Activated naive CD8-positive, alpha-beta T cell treated with anti-CD3 and anti-CD28 coated beads, Interleukin-2, amount 50 U/mL, for 16 hours (primary cell): ENCODE measurements at regions not wholly inside any gene's neighbourhood (a gene's known extent, or its start where the extent isn't known, plus 50 kb on each side); places are given as distances from the start of the nearest gene placed in this dataset.

Experiments used
- DNase-seq: peaks from one replicate; pipeline ENCODE4 v3.0.0-alpha.2; 2020; ENCODE audit warnings: low read depth, low spot score

GRCh38 chr3:5616873-5617272, 429.4 kb downstream of the EDEM1 start:
- DNase-seq = no peak

DNA sequence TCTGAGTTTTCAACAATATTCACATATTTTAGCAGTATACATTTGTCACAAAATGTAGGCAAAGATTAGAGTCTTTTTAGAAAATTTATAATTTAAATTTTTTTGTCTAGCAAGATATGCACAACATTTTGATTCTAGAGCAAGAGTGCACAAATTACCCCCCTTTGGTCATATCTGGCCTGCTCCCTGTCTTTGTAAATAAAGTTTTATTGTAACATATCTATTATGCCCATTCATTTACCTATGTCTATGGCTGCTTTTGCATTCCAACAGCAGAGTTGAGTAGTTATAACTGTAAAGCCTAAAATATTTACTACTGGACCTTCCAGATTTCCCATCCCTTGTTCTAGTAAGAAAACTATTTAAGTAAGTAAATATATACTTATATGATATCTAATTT, 430.7 kb downstream of the EDEM1 start:
- no peak for DNase-seq

DNA sequence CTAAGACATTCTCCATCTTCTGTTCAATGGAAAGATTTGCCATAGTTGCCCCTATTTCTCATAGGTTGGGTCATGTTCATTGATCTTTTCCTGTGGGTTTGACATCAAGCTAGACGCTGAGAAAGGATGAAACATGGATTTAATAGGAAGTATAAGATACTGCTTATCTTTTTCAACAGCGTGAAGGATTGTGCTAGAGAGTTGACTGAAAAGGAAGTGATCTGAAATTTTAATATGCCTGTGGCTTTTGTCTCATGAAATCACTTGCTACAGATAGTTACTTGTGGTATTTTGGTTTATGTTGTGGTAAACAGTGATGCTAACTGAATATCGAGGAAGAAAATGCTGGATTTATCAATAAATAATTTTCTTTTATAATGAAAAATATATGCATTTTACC, 442.9 kb downstream of the EDEM1 start:
- no peak for DNase-seq

DNA sequence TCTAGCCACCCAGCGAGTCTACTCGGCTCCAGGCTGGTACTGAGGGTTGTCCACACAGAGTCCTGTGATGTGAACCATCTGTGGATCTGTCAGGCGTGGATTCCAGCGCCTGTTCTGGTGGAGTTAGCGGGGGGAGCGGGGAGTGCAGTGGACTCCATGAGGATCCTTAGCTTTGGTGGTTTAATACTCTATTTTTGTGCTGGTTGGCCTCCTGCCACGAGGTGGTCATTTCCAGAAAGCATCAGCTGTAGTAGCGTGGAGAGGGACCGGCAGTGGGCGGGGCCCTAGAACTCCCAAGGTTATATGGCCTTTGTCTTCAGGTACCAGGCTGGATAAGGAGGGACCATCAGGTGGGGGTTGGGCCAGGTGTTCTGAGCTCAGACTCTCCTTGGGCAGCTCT, 446.5 kb downstream of the EDEM1 start:
- no peak for DNase-seq

GRCh38 chr3:5634411-5634810, 446.9 kb downstream of the EDEM1 start:
- no peak for DNase-seq

GRCh38 chr3:5635746-5636145, 448.2 kb downstream of the EDEM1 start:
- DNase-seq = no peak

GRCh38 chr3:5638550-5638949, 451.0 kb downstream of the EDEM1 start:
- DNase-seq = no peak

- no peak for DNase-seq
These were observed 457.5 kb downstream of the EDEM1 start for GRCh38 chr3:5644773-5645670.

DNA sequence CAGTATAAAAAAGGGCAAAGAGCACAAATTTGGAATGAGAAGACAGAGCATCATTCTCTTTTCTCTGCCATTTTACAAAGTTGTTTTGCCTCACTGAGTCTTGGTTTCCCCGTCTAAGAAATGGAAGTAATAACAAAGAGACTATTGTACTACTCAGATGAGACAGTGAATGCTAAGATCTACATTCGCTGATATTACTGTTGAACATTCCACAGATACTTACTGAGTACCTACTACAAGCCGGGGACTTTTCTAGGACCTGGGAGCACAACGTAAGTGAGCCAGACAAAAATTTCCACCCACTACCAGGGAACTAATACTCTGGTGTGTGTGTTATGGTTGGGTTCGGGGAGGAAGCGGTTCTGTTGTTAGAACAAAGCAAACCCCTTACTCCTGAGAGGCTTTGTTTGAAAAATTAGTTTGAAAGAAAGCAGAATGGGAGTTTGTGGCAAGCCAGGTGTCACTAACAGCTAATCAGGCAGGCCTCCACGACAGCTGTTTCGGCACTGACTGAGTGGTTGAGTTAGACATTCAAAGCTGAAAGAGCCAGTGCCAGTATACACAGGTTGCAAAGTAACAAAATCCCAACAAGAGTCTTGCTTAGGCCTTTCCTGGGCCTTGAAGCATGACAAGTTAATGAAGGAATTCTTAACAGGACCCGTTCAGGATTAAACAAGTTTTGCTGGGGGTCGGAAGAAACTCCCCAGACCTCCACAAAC, 458.3 kb downstream of the EDEM1 start:
- DNase-seq = no peak

DNA sequence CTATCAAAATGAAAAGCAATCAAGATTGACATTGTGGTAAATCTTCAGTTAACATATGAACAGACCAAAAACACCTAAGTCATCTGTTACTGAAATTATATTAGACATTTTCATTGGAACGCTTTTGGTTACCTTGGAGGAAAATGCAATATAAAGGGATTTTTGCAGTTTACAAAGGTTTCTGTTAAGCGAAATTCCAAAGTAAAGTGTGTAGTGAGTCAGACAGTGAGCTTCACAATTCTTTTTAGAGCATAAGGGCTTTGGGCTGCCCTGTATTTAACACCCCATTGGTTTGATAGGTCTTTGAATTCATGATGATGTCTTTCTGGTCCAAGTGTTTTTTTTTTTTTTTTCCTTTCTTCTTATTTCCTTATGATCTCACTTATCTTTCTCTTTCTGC, 462.8 kb downstream of the EDEM1 start:
- DNase-seq = no peak

GRCh38 chr3:5651351-5651750, 463.8 kb downstream of the EDEM1 start:
- no peak for DNase-seq

DNA sequence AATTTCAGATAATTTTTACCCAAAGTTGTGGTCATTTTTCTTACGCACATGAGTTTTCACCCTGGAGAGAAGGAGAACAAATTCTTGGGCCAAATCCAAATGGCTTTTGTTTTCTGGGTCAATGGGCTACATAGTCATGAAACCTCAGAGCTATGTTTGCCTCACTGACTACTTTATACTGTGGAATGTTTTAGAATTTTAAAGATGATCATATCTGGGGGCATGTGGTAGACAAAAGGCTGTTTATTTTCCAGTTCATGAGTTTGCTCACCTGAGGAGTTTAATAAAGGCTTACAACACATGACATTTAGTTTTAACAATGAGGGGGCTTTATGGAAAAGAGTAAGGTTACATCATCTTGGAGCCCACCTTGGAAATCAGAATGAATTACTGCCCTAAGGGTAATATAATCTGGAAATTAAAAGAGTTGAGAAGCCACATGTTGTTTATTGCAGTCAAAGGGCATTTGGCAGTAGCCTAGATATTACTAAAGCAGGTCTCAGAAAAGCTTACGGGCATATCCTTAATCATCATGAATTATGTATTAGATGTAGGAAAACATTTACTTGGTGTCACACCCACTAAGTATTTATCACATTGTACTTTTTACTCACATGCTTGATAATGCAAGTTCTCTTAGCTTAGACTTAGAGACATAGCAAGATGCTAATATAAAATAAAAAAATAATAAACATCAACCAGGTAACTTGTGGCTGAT, 466.1 kb downstream of the EDEM1 start:
- DNase-seq = no peak

DNA sequence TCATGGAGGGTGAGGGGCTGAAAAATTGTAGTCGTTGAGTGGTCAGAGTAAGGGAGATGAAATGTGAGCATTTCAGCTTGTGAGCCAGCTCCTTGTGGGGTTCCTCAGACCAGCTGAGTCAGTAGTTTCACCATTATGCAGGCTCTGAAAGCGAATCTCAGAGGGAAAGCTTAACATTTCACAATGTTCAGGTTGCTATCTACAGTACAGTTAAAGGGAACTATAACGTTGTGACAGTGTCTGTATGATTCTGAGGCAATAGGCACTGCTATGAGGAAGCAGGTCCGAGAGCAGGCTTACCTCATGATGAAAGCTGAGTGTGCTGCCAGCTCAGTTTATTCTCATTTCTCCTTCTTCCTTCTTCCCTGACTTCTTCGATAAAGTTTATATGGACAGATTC, 469.6 kb downstream of the EDEM1 start:
- no peak for DNase-seq

- DNase-seq = no peak
These were observed 476.1 kb downstream of the EDEM1 start for GRCh38 chr3:5663601-5664000.

GRCh38 chr3:5666455-5666854, 478.9 kb downstream of the EDEM1 start:
- no peak for DNase-seq

- DNase-seq = no peak
These were observed 486.0 kb downstream of the EDEM1 start for GRCh38 chr3:5673521-5673920.

GRCh38 chr3:5675319-5675718, 487.8 kb downstream of the EDEM1 start:
- no peak for DNase-seq

- no peak for DNase-seq
These were observed 490.0 kb downstream of the EDEM1 start for GRCh38 chr3:5677555-5677954.

GRCh38 chr3:5678248-5678647, 490.7 kb downstream of the EDEM1 start:
- DNase-seq = no peak

DNA sequence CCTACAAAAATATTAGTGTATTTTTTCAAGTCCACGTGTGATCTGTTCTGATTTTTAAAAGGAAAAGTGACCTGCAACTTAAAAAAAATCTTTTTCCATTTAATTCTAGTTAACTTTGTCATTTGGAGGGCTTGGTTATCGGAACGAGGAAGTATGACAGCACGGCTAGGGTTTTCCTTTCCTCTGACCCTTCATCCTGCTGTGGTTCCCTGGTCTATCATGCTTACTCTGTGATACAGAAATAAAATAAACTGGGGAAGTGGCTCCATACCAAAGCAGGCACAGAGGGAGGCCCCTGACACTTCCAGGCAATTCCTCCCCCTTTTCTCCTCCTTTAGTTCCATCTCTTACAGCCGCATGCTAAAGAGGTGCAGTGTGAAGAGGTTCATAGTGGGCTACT, 491.3 kb downstream of the EDEM1 start:
- DNase-seq = no peak

DNA sequence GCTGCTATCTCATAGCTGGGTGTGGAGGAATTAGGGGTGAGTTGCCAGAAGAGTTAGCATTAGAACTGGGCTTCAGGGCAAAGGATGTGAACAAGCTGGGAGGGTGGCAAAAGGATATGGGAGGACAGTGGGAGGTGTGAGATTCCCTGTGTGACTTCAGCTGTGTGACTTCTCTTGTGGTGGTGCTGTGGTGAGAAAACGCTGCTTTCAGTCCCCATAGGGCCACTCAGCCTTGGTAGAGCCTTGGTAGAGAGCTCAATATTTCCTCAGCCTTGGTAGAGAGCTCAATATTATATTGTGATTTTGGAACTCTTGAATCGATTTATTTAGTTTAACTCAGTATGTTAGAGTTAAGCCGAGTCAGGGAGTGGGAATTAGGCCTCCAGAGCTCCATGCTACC, 499.7 kb downstream of the EDEM1 start:
- no peak for DNase-seq

DNA sequence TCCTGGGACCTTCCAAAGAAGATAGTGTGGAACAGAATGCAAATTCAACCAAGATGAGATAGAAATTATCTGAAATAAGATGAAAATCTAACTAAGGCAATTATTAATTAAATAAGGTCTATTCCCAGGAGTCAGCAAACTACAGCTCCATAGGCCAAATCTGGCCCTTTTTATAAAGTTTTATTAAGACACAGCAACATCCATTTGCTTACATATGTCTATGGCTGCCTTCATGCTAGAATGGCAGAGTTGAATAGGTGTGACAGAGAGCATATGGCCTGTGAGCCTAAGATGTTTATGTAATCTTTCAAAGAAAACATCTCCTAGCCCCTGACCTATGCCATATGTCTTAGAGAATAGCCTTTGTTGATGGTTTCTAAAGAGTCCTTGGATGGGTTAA, 503.0 kb downstream of the EDEM1 start:
- no peak for DNase-seq
